Progenitor cell of endocrine pancreas (in vitro differentiated cells): ENCODE measurements at regions not wholly inside any gene's neighbourhood (a gene's known extent, or its start where the extent isn't known, plus 50 kb on each side); places are given as distances from the start of the nearest gene placed in this dataset.

ENCODE experiments used
- DNase-seq: peaks from one replicate; pipeline ENCODE4 v3.0.0; 2021; ENCODE audit warnings: low spot score; ENCODE audit not compliant: unreplicated experiment
- H3K27ac Mint-ChIP-seq: 2 replicates; pipeline ENCODE4 v1.8.0; 2021; ENCODE audit warnings: mild to moderate bottlenecking, moderate library complexity, mixed read lengths
- H3K27me3 Mint-ChIP-seq: 2 replicates; pipeline ENCODE4 v1.8.0; 2021; ENCODE audit warnings: mixed read lengths
- H3K36me3 Mint-ChIP-seq: 2 replicates; pipeline ENCODE4 v1.8.0; 2022; ENCODE audit warnings: mixed read lengths; ENCODE audit not compliant: insufficient read depth
- H3K4me1 Mint-ChIP-seq: 2 replicates; pipeline ENCODE4 v1.8.0; 2021; ENCODE audit warnings: low read depth, mixed read lengths
- H3K4me3 Mint-ChIP-seq: 2 replicates; pipeline ENCODE4 v1.8.0; 2021; ENCODE audit warnings: low read depth, mild to moderate bottlenecking, moderate library complexity, mixed read lengths
- H3K9me3 Mint-ChIP-seq: 2 replicates; pipeline ENCODE4 v1.8.0; 2021; ENCODE audit warnings: low read depth, mixed read lengths
- TF ChIP-seq, protein P1 (sequence below): fragments of 200-600 bp; sonication (generic); IDR thresholded peaks from one replicate; pipeline ENCODE4 v1.5.0; 2021; ENCODE audit warnings: antibody characterized with exemption, mild to moderate bottlenecking; ENCODE audit not compliant: unreplicated experiment

- DNase-seq: no peak
- peaks cover 13% of the 10 kb centered on the region for H3K4me1 Mint-ChIP-seq
- H3K27me3 Mint-ChIP-seq: no peaks in the 10 kb centered on the region
- TF ChIP-seq, protein P1, sequence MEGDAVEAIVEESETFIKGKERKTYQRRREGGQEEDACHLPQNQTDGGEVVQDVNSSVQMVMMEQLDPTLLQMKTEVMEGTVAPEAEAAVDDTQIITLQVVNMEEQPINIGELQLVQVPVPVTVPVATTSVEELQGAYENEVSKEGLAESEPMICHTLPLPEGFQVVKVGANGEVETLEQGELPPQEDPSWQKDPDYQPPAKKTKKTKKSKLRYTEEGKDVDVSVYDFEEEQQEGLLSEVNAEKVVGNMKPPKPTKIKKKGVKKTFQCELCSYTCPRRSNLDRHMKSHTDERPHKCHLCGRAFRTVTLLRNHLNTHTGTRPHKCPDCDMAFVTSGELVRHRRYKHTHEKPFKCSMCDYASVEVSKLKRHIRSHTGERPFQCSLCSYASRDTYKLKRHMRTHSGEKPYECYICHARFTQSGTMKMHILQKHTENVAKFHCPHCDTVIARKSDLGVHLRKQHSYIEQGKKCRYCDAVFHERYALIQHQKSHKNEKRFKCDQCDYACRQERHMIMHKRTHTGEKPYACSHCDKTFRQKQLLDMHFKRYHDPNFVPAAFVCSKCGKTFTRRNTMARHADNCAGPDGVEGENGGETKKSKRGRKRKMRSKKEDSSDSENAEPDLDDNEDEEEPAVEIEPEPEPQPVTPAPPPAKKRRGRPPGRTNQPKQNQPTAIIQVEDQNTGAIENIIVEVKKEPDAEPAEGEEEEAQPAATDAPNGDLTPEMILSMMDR: no peak
- H3K4me3 Mint-ChIP-seq: no peak overlapping the region
- no peak overlapping the region for H3K27ac Mint-ChIP-seq
- H3K9me3 Mint-ChIP-seq: no peaks in the 10 kb centered on the region
- no peaks in the 10 kb centered on the region for H3K36me3 Mint-ChIP-seq
Measured at GRCh38 chr16:64475627-64476351, 646.1 kb downstream of the CDH11 start.

- Mint-ChIP-seq H3K4me1 (peaks cover under 1% of the 10 kb centered on the region), H3K27me3 (no peaks in the 10 kb centered on the region), H3K36me3 (no peaks in the 10 kb centered on the region), H3K9me3 (peaks cover 7% of the 10 kb centered on the region), H3K27ac (no peak overlapping the region), H3K4me3 (no peak overlapping the region)
- no peak for DNase-seq
- TF ChIP-seq, protein P1: no peak
Measured at GRCh38 chr16:64470916-64471315, 650.9 kb downstream of the CDH11 start.

- Mint-ChIP-seq H3K27me3 (no peaks in the 10 kb centered on the region), H3K36me3 (no peaks in the 10 kb centered on the region), H3K4me1 (no peaks in the 10 kb centered on the region), H3K27ac (no peak overlapping the region), H3K9me3 (peaks cover 7% of the 10 kb centered on the region), H3K4me3 (no peak overlapping the region)
- DNase-seq: no peak
- TF ChIP-seq, protein P1: no peak
Measured at GRCh38 chr16:64469906-64470702, 651.8 kb downstream of the CDH11 start.

DNA sequence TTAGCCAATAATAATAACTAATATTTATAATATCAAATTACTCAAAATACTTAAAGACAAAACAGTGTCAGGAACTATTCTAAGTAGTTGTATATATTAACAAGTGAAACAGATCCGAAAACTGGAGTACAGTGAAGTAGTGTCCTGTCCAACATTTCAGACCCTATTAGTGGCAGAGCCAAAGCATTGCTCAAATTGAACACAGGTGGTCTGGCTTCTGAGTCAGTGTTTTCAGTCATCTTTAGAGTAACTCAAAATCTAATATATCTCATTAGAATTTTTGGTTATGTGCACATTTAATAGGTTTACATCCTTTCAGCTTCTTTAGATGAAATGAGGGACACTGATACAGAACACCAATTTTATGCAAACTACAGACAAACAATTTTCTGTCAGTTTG lies 652.5 kb downstream of the CDH11 start:
- DNase-seq: no peak
- Mint-ChIP-seq H3K27me3 (no peaks in the 10 kb centered on the region), H3K36me3 (no peaks in the 10 kb centered on the region), H3K4me1 (no peaks in the 10 kb centered on the region), H3K9me3 (peaks cover 7% of the 10 kb centered on the region), H3K4me3 (no peak overlapping the region), H3K27ac (no peak overlapping the region)
- TF ChIP-seq, protein P1: no peak

DNA sequence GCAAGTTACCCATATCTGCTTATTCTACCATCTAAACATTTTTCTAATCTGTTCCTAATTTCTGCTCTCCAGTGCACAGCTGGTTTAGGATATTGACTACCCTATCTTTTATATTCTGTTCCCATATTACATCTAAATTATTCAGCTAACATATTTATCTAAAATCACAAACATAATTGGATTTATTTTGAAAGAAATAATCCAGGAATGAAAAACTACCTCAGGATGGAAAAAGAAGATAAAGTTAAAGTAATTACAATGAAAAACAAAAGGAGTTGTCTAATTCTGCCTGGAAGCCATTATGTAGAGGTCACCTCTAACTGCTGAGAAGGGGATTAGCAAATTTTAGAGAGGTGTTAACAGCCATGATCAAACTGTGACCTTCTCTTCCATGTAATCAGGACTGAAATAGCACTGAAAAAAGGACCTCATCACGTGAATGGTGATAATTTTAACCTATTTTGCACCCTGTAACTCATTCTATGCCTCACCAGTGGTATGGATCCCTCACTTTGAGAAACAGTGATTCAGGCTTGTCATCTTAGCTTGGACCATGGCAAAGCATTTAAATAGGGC lies 653.3 kb downstream of the CDH11 start:
- DNase-seq: no peak
- Mint-ChIP-seq H3K27ac (no peak overlapping the region), H3K9me3 (peaks cover 7% of the 10 kb centered on the region), H3K4me3 (no peak overlapping the region), H3K27me3 (no peaks in the 10 kb centered on the region), H3K4me1 (no peaks in the 10 kb centered on the region), H3K36me3 (no peaks in the 10 kb centered on the region)
- TF ChIP-seq, protein P1: no peak
